ENCODE measurements at regions not wholly inside any gene's neighbourhood (a gene's known extent, or its start where the extent isn't known, plus 50 kb on each side); places are given as distances from the start of the nearest gene placed in this dataset.

GRCh38 chr5:97670447-97670846, 487.4 kb upstream of the RIOK2 start:
- DNase-seq = no peak
- no peaks in the 10 kb centered on the region for H3K36me3 Mint-ChIP-seq (ENCODE audit: insufficient read depth, unreplicated experiment)
- Histone ChIP-seq H3K4me3 (ENCODE audit: low read depth, low read length) (no peak overlapping the region), H3K9me3 (no peaks in the 10 kb centered on the region), H3K27me3 (replicated peaks; ENCODE audit: control insufficient read depth, insufficient read depth, low read length) (no peaks in the 10 kb centered on the region), H3K4me1 (no peaks in the 10 kb centered on the region), H3K36me3 (ENCODE audit: control insufficient read depth, insufficient read depth, low read length) (no peaks in the 10 kb centered on the region)
- ChIA-PET CTCF (no interaction called here), POLR2A (no interaction called here)
- no peak overlapping the region for H3K4me3 Mint-ChIP-seq (ENCODE audit: unreplicated experiment)
- H3K27me3 Mint-ChIP-seq (ENCODE audit: insufficient read depth, unreplicated experiment) = no peaks in the 10 kb centered on the region
- no peak overlapping the region for H3K27ac Mint-ChIP-seq (ENCODE audit: unreplicated experiment)
- no peaks in the 10 kb centered on the region for H3K4me1 Mint-ChIP-seq (ENCODE audit: low read depth, unreplicated experiment)
- intact Hi-C loops (cut with micrococcal nuclease; ENCODE audit: unreplicated experiment) = no loop called here
- no peaks in the 10 kb centered on the region for H3K9me3 Mint-ChIP-seq (ENCODE audit: unreplicated experiment)
- TF ChIP-seq CTCF (IDR thresholded peaks at IDR 0.05; ENCODE audit: insufficient read depth in 1 of 2, low read depth in 1 of 2, low read length in 1 of 2, severe bottlenecking in 1 of 2, unreplicated experiment in 1 of 2) = no peak
- BruUV-seq (replicated peaks) = no TSS peak

- H3K9me3 Mint-ChIP-seq (ENCODE audit: unreplicated experiment) = no peaks in the 10 kb centered on the region
- ChIA-PET CTCF (no interaction called here), POLR2A (no interaction called here)
- no peak overlapping the region for H3K4me3 ChIP-seq (ENCODE audit: low read depth, low read length)
- no peak for TF ChIP-seq CTCF (IDR thresholded peaks at IDR 0.05; ENCODE audit: insufficient read depth in 1 of 2, low read depth in 1 of 2, low read length in 1 of 2, severe bottlenecking in 1 of 2, unreplicated experiment in 1 of 2)
- no peak for DNase-seq
- intact Hi-C loops (cut with micrococcal nuclease; ENCODE audit: unreplicated experiment) = no loop called here
- H3K4me1 Mint-ChIP-seq (ENCODE audit: low read depth, unreplicated experiment) = no peaks in the 10 kb centered on the region
- no TSS peak for BruUV-seq (replicated peaks)
- H3K27me3 ChIP-seq (replicated peaks; ENCODE audit: control insufficient read depth, insufficient read depth, low read length) = no peaks in the 10 kb centered on the region
- no peaks in the 10 kb centered on the region for H3K27me3 Mint-ChIP-seq (ENCODE audit: insufficient read depth, unreplicated experiment)
- H3K36me3 Mint-ChIP-seq (ENCODE audit: insufficient read depth, unreplicated experiment) = no peaks in the 10 kb centered on the region
- no peak overlapping the region for H3K27ac Mint-ChIP-seq (ENCODE audit: unreplicated experiment)
- no peak overlapping the region for H3K4me3 Mint-ChIP-seq (ENCODE audit: unreplicated experiment)
- H3K4me1 ChIP-seq = no peaks in the 10 kb centered on the region
- no peaks in the 10 kb centered on the region for H3K36me3 ChIP-seq (ENCODE audit: control insufficient read depth, insufficient read depth, low read length)
- H3K9me3 ChIP-seq = 0 out of 2 replicates have a peak, but pooled peaks cover 2% of the 10 kb centered on the region
Measured at GRCh38 chr5:97676608-97677007, 493.6 kb upstream of the RIOK2 start.

- Mint-ChIP-seq H3K4me1 (ENCODE audit: low read depth, unreplicated experiment) (no peaks in the 10 kb centered on the region), H3K27me3 (ENCODE audit: insufficient read depth, unreplicated experiment) (peaks cover 5% of the 10 kb centered on the region)
- no TSS peak for BruUV-seq (replicated peaks)
Measured at GRCh38 chr5:97694091-97694490, 511.0 kb upstream of the RIOK2 start.

More at GRCh38 chr5:97694091-97694490, 511.0 kb upstream of the RIOK2 start:
- ChIA-PET POLR2A (no interaction called here), CTCF (no interaction called here)
- H3K36me3 ChIP-seq (ENCODE audit: control insufficient read depth, insufficient read depth, low read length) = no peaks in the 10 kb centered on the region
- no peak for DNase-seq
- no peaks in the 10 kb centered on the region for H3K4me1 ChIP-seq
- H3K9me3 Mint-ChIP-seq (ENCODE audit: unreplicated experiment) = no peaks in the 10 kb centered on the region
- no peaks in the 10 kb centered on the region for H3K9me3 ChIP-seq
- intact Hi-C loops (cut with micrococcal nuclease; ENCODE audit: unreplicated experiment) = no loop called here
- no peaks in the 10 kb centered on the region for H3K36me3 Mint-ChIP-seq (ENCODE audit: insufficient read depth, unreplicated experiment)
- no peak for TF ChIP-seq CTCF (IDR thresholded peaks at IDR 0.05; ENCODE audit: insufficient read depth in 1 of 2, low read depth in 1 of 2, low read length in 1 of 2, severe bottlenecking in 1 of 2, unreplicated experiment in 1 of 2)
- no peak overlapping the region for H3K4me3 Mint-ChIP-seq (ENCODE audit: unreplicated experiment)
- no peak overlapping the region for H3K4me3 ChIP-seq (ENCODE audit: low read depth, low read length)
- H3K27ac Mint-ChIP-seq (ENCODE audit: unreplicated experiment) = no peak overlapping the region
- H3K27me3 ChIP-seq (replicated peaks; ENCODE audit: control insufficient read depth, insufficient read depth, low read length) = no peaks in the 10 kb centered on the region; the same call in 1 of the 2 replicates
